Activated naive CD8-positive, alpha-beta T cell treated with anti-CD3 and anti-CD28 coated beads, Interleukin-2, amount 50 U/mL, for 24 hours (primary cell): ENCODE measurements at regions not wholly inside any gene's neighbourhood (a gene's known extent, or its start where the extent isn't known, plus 50 kb on each side); places are given as distances from the start of the nearest gene placed in this dataset.

ENCODE experiments used
- ATAC-seq: fragments of 150-1000 bp; cut with Tn5 transposase; one replicate; pipeline ENCODE4 v1.10.0; 2021
- DNase-seq: peaks from one replicate; pipeline ENCODE4 v3.0.0; 2021
- H3K27ac Mint-ChIP-seq: one replicate; pipeline ENCODE4 v1.8.0; 2021; ENCODE audit warnings: mild to moderate bottlenecking, mixed read lengths
- H3K27me3 Mint-ChIP-seq: one replicate; pipeline ENCODE4 v1.8.0; 2021; ENCODE audit warnings: mixed read lengths
- H3K36me3 Mint-ChIP-seq: one replicate; pipeline ENCODE4 v1.8.0; 2021; ENCODE audit warnings: low read depth, mixed read lengths
- H3K4me1 Mint-ChIP-seq: one replicate; pipeline ENCODE4 v1.8.0; 2021; ENCODE audit warnings: mixed read lengths
- H3K4me3 Mint-ChIP-seq: one replicate; pipeline ENCODE4 v1.8.0; 2021; ENCODE audit warnings: mild to moderate bottlenecking, moderate library complexity, mixed read lengths
- H3K9me3 Mint-ChIP-seq: one replicate; pipeline ENCODE4 v1.8.0; 2021; ENCODE audit warnings: mixed read lengths

DNA sequence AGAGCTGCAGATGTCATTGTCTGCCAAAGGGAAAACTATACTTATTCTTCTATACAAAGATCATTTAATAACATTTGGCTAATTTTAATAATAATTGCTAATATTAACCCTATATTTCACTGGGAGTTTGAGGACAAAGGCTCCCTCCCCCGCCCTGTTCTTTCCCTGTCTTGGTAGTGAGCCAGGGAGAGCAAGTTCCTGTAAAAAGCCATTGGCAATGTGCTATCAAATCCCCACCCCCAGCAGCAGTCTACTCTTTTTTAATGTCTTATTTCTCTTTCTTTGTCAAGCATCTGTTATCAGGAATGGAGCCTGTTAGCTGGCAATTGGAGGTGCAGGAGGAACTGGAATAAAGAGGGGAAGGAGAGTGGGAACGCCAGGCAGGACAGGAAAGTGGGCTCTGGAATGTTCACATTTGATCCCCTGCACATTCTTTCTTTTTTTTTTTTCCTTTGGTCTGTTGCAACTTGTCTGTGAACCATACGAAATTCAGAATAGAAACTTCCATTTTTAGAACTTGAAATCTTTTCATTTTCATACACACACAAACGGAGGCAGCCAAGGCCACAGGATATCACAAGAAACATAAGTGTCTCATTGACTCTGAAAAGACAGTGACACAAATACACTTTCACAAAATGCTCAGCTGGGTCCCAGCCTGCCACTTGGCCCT, 664.8 kb upstream of the ZNF608 start:
- peaks cover 24% of the 10 kb centered on the region for H3K4me1 Mint-ChIP-seq
- no peaks in the 10 kb centered on the region for H3K27me3 Mint-ChIP-seq
- no peak overlapping the region for H3K4me3 Mint-ChIP-seq
- H3K27ac Mint-ChIP-seq: no peak overlapping the region
- no peak for ATAC-seq
- H3K9me3 Mint-ChIP-seq: no peaks in the 10 kb centered on the region
- no peaks in the 10 kb centered on the region for H3K36me3 Mint-ChIP-seq
- DNase-seq: no peak

- Mint-ChIP-seq H3K9me3 (no peaks in the 10 kb centered on the region), H3K27me3 (no peaks in the 10 kb centered on the region), H3K27ac (no peak overlapping the region), H3K4me1 (peaks cover 24% of the 10 kb centered on the region), H3K4me3 (no peak overlapping the region), H3K36me3 (no peaks in the 10 kb centered on the region)
- DNase-seq: no peak
- no peak for ATAC-seq
Observed at GRCh38 chr5:125411744-125412560, 665.5 kb upstream of the ZNF608 start.

DNA sequence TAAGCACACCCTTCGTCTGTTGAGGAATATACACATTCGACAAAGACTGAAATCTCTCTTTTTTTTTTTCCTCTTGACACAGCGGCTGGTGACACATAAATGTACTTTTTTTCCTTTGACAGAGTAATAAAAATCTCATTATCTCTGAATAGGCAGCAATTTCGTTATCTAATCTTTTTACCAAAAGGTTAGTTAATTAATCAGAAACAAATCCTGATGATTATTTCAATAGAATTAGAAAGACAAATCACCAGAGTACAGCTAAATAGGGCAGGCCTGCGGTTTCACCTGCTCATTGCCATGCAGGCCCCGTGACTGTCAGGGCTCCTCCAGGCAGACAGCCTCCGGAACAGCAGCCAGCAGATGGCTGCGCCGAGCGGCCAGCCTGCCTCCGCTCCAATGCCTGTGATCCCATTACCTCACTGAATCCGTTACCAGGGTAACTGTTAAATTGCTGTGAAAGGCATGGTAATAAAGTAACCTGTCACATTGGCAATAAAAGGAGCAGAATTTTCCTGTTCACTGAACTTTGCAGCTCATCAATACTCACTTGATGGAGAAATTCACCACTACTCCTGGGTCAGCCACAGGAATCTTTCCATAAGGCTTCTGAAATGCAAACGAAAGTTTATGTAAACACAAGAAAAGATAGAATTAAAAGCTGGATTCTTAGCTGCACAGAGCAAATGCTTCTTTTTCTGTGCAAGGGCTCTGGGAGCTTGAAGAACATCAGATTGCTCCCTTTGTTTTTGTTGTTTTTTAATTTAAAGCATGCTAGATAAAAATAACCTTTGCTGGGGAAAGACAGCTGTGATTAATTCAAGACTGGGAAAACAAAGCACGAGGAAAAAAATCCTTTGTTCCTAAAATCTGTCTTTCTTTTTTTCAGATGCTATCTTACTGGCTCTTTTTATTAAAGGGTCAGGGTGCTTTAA, 666.4 kb upstream of the ZNF608 start:
- Mint-ChIP-seq H3K9me3 (no peaks in the 10 kb centered on the region), H3K36me3 (no peaks in the 10 kb centered on the region), H3K4me3 (no peak overlapping the region), H3K27me3 (no peaks in the 10 kb centered on the region), H3K4me1 (peaks cover 24% of the 10 kb centered on the region), H3K27ac (no peak overlapping the region)
- ATAC-seq (no peak), DNase-seq (peak; percentile 1)

- DNase-seq (no peak), ATAC-seq (no peak)
- H3K27ac Mint-ChIP-seq: no peak overlapping the region
- no peak overlapping the region for H3K4me3 Mint-ChIP-seq
- no peaks in the 10 kb centered on the region for H3K36me3 Mint-ChIP-seq
- no peaks in the 10 kb centered on the region for H3K27me3 Mint-ChIP-seq
- H3K4me1 Mint-ChIP-seq: peaks cover 19% of the 10 kb centered on the region
- H3K9me3 Mint-ChIP-seq: no peaks in the 10 kb centered on the region
Observed at GRCh38 chr5:125413496-125414274, 667.2 kb upstream of the ZNF608 start.

- no peaks in the 10 kb centered on the region for H3K36me3 Mint-ChIP-seq
- H3K9me3 Mint-ChIP-seq: no peaks in the 10 kb centered on the region
- no peak for DNase-seq
- H3K27ac Mint-ChIP-seq: no peak overlapping the region
- ATAC-seq: no peak
- no peak overlapping the region for H3K4me3 Mint-ChIP-seq
- peaks cover 13% of the 10 kb centered on the region for H3K4me1 Mint-ChIP-seq
- H3K27me3 Mint-ChIP-seq: no peaks in the 10 kb centered on the region
Observed at GRCh38 chr5:125415126-125415525, 668.7 kb upstream of the ZNF608 start.

GRCh38 chr5:125416055-125416454, 669.6 kb upstream of the ZNF608 start:
- Mint-ChIP-seq H3K36me3 (no peaks in the 10 kb centered on the region), H3K9me3 (no peaks in the 10 kb centered on the region), H3K4me3 (no peak overlapping the region), H3K27ac (no peak overlapping the region), H3K27me3 (no peaks in the 10 kb centered on the region), H3K4me1 (peaks cover 13% of the 10 kb centered on the region)
- no peak for DNase-seq
- ATAC-seq: no peak

GRCh38 chr5:125421006-125421405, 674.6 kb upstream of the ZNF608 start:
- ATAC-seq (no peak), DNase-seq (no peak)
- no peaks in the 10 kb centered on the region for H3K36me3 Mint-ChIP-seq
- no peak overlapping the region for H3K27ac Mint-ChIP-seq
- no peaks in the 10 kb centered on the region for H3K4me1 Mint-ChIP-seq
- H3K9me3 Mint-ChIP-seq: peaks cover 5% of the 10 kb centered on the region
- H3K4me3 Mint-ChIP-seq: no peak overlapping the region
- no peaks in the 10 kb centered on the region for H3K27me3 Mint-ChIP-seq

GRCh38 chr5:125422342-125422741, 675.9 kb upstream of the ZNF608 start:
- Mint-ChIP-seq H3K4me1 (no peaks in the 10 kb centered on the region), H3K4me3 (no peak overlapping the region), H3K27me3 (no peaks in the 10 kb centered on the region), H3K9me3 (peaks cover 8% of the 10 kb centered on the region), H3K36me3 (no peaks in the 10 kb centered on the region), H3K27ac (no peak overlapping the region)
- no peak for ATAC-seq
- no peak for DNase-seq

GRCh38 chr5:125424402-125425141, 678.1 kb upstream of the ZNF608 start:
- peaks cover 18% of the 10 kb centered on the region for H3K9me3 Mint-ChIP-seq
- no peak for ATAC-seq
- H3K4me3 Mint-ChIP-seq: no peak overlapping the region
- no peaks in the 10 kb centered on the region for H3K4me1 Mint-ChIP-seq
- DNase-seq: no peak
- no peak overlapping the region for H3K27ac Mint-ChIP-seq
- H3K27me3 Mint-ChIP-seq: no peaks in the 10 kb centered on the region
- H3K36me3 Mint-ChIP-seq: no peaks in the 10 kb centered on the region

- Mint-ChIP-seq H3K27me3 (no peaks in the 10 kb centered on the region), H3K27ac (no peak overlapping the region), H3K4me1 (no peaks in the 10 kb centered on the region), H3K4me3 (no peak overlapping the region), H3K36me3 (no peaks in the 10 kb centered on the region), H3K9me3 (peaks cover 23% of the 10 kb centered on the region)
- DNase-seq: no peak
- ATAC-seq: no peak
Observed at GRCh38 chr5:125429498-125429897, 683.1 kb upstream of the ZNF608 start.

DNA sequence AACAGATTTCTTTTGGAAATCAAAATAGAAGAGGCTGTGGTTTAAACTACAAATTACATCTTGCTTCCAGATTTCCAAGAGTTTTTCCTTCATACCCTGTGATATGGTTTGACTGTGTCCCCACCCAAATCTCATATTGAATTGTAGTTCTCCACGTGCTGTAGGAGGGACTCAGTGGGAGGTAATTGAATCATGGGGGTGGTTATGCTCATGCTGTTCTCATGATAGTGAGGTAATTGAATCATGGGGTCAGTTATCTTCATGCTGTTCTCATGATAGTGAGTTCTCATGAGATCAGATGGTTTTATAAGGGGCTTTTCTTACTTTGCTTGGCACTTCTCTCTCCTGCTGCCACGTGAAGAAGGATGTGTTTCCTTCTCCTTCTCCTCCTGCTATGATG, 687.0 kb upstream of the ZNF608 start:
- Mint-ChIP-seq H3K36me3 (no peaks in the 10 kb centered on the region), H3K27ac (no peak overlapping the region), H3K4me1 (no peaks in the 10 kb centered on the region), H3K9me3 (peaks cover 13% of the 10 kb centered on the region), H3K4me3 (no peak overlapping the region), H3K27me3 (no peaks in the 10 kb centered on the region)
- ATAC-seq (no peak), DNase-seq (no peak)

- Mint-ChIP-seq H3K4me3 (no peak overlapping the region), H3K9me3 (peaks cover 29% of the 10 kb centered on the region), H3K27ac (no peak overlapping the region), H3K27me3 (peaks cover 2% of the 10 kb centered on the region), H3K4me1 (no peaks in the 10 kb centered on the region), H3K36me3 (no peaks in the 10 kb centered on the region)
- DNase-seq (no peak), ATAC-seq (no peak)
Observed at GRCh38 chr5:125439243-125439642, 692.8 kb upstream of the ZNF608 start.

- Mint-ChIP-seq H3K27me3 (peaks cover 2% of the 10 kb centered on the region), H3K36me3 (no peaks in the 10 kb centered on the region), H3K4me1 (no peaks in the 10 kb centered on the region), H3K9me3 (peaks cover 29% of the 10 kb centered on the region), H3K4me3 (no peak overlapping the region), H3K27ac (no peak overlapping the region)
- DNase-seq (no peak), ATAC-seq (no peak)
Observed at GRCh38 chr5:125440905-125441304, 694.5 kb upstream of the ZNF608 start.
